Tibial nerve (tissue), 3 donors: ENCODE measurements at regions not wholly inside any gene's neighbourhood (a gene's known extent, or its start where the extent isn't known, plus 50 kb on each side); places are given as distances from the start of the nearest gene placed in this dataset.

ENCODE experiments used
- POLR2A ChIP-seq, 2 donors: fragments of 450-650 bp; IDR thresholded peaks; one replicate each; pipeline ENCODE4 v1.6.1; 2017; ENCODE audit warnings: antibody characterized with exemption in 2 of 2, mild to moderate bottlenecking in 2 of 2, moderate library complexity in 2 of 2
- TF ChIP-seq, protein P1 (sequence below), 5 experiments: fragments of 200-600 bp in 3 of 5; fragments of 450-650 bp in 2 of 5; sonication (generic) in 3 of 5; IDR thresholded peaks; one replicate each; pipeline ENCODE4 v1.5.1; 2016 to 2019; ENCODE audit warnings: antibody characterized with exemption in 5 of 5, mild to moderate bottlenecking in 3 of 5, moderate library complexity in 2 of 5

GRCh38 chr6:62645274-62645673 is 359.2 kb upstream of the KHDRBS2 start:
- TF ChIP-seq, protein P1, sequence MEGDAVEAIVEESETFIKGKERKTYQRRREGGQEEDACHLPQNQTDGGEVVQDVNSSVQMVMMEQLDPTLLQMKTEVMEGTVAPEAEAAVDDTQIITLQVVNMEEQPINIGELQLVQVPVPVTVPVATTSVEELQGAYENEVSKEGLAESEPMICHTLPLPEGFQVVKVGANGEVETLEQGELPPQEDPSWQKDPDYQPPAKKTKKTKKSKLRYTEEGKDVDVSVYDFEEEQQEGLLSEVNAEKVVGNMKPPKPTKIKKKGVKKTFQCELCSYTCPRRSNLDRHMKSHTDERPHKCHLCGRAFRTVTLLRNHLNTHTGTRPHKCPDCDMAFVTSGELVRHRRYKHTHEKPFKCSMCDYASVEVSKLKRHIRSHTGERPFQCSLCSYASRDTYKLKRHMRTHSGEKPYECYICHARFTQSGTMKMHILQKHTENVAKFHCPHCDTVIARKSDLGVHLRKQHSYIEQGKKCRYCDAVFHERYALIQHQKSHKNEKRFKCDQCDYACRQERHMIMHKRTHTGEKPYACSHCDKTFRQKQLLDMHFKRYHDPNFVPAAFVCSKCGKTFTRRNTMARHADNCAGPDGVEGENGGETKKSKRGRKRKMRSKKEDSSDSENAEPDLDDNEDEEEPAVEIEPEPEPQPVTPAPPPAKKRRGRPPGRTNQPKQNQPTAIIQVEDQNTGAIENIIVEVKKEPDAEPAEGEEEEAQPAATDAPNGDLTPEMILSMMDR (IDR thresholded peaks at IDR 0.05), result no peak
- TF ChIP-seq POLR2A (IDR thresholded peaks at IDR 0.05), result no peak
